WI38 (cell line): ENCODE measurements at regions not wholly inside any gene's neighbourhood (a gene's known extent, or its start where the extent isn't known, plus 50 kb on each side); places are given as distances from the start of the nearest gene placed in this dataset.

Experiments used
- H3K4me3 ChIP-seq: 2 replicates; pipeline ENCODE4 v1.5.1; 2011; ENCODE audit warnings: low read depth, mild to moderate bottlenecking, control low read depth, low read length
- CTCF ChIP-seq: IDR thresholded peaks from 2 replicates; pipeline ENCODE4 v1.5.1; 2012; ENCODE audit warnings: low read depth, mild to moderate bottlenecking, control low read depth, low read length

GRCh38 chr18:76588601-76589226, 93.7 kb upstream of the ZNF516 start:
- TF ChIP-seq CTCF: no peak
- H3K4me3 ChIP-seq: peak overlapping the region; percentile 26

- TF ChIP-seq CTCF: no peak
- no peak overlapping the region for H3K4me3 ChIP-seq
Measured at GRCh38 chr18:76587879-76588271, 92.8 kb upstream of the ZNF516 start.

- H3K4me3 ChIP-seq: no peak overlapping the region
- no peak for TF ChIP-seq CTCF
Measured at GRCh38 chr18:76587147-76587878, 92.3 kb upstream of the ZNF516 start.

GRCh38 chr18:76584414-76585310, 89.6 kb upstream of the ZNF516 start:
- H3K4me3 ChIP-seq: no peak overlapping the region
- TF ChIP-seq CTCF: no peak

GRCh38 chr18:76581261-76581660, 86.2 kb upstream of the ZNF516 start:
- TF ChIP-seq CTCF: no peak
- no peak overlapping the region for H3K4me3 ChIP-seq

- TF ChIP-seq CTCF: no peak
- H3K4me3 ChIP-seq: no peak overlapping the region
Measured at GRCh38 chr18:76580288-76580962, 85.4 kb upstream of the ZNF516 start.
